GM12873 (cell line): ENCODE measurements at regions not wholly inside any gene's neighbourhood (a gene's known extent, or its start where the extent isn't known, plus 50 kb on each side); places are given as distances from the start of the nearest gene placed in this dataset.

Source experiments
- TF ChIP-seq, protein P1 (sequence below): IDR thresholded peaks from 2 replicates; pipeline ENCODE4 v1.5.1; 2012; ENCODE audit warnings: low read depth, mild to moderate bottlenecking, moderate library complexity, low read length, control low read depth; ENCODE audit not compliant: insufficient read depth; ENCODE audit errors: missing control alignments

DNA sequence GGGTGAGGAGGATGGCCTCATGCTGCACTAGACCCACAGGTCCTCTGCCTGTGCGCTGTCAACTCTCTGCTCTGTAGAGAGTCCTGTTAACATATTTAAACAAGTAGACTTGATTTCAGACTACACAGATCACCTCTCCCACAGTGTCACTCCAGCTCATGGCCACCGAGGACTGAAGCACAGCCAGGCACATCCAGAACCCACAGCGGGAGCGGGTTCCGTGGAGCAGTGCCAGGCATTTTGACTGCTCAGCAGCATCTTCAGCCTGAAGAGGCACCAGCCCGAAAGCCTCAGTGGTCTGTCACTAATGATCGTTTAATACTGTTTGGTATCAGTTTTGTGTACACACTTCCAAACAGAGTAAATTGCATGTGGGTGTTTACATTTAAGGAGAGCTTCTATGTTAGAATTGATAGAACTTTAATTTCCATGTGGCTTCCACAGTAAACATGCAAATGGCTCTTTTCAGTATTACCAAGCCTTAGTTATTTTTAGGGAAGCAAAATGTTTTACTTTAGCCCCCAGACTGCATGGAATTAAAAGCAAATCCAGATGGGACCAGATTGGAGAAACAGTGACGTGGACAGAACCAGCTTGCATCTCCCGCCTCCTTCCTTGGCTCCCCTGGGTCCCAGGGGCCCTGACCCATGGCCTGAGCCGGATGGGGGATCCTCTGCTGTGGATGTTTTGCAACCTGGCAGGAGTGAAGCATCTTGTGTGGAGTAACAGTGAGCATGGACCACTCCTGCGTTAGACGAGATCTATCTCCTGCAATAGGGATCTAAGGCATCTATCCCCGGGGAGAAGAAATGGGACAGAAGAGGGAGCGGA is 196.7 kb upstream of the CDH4 start:
- TF ChIP-seq, protein P1, sequence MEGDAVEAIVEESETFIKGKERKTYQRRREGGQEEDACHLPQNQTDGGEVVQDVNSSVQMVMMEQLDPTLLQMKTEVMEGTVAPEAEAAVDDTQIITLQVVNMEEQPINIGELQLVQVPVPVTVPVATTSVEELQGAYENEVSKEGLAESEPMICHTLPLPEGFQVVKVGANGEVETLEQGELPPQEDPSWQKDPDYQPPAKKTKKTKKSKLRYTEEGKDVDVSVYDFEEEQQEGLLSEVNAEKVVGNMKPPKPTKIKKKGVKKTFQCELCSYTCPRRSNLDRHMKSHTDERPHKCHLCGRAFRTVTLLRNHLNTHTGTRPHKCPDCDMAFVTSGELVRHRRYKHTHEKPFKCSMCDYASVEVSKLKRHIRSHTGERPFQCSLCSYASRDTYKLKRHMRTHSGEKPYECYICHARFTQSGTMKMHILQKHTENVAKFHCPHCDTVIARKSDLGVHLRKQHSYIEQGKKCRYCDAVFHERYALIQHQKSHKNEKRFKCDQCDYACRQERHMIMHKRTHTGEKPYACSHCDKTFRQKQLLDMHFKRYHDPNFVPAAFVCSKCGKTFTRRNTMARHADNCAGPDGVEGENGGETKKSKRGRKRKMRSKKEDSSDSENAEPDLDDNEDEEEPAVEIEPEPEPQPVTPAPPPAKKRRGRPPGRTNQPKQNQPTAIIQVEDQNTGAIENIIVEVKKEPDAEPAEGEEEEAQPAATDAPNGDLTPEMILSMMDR, result no peak

DNA sequence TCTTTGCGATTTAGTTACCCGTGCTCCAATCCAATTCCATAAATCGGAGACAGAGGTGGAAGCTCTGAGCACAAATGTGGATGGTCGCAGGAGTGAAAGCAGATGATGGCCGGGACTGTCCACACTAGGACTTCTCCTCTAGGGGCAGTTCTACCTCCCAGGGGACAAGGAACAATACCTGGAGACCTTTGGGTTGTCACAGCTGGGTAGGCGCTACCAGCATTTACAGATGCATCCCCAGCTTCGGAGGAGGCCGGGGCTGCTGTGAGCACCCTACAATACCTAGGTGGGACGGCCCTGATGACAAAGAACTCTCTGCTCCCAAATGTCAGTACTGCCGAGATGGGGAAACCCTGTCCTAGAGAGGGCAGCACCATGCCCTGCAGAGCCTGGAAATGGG is 195.9 kb upstream of the CDH4 start:
- TF ChIP-seq, protein P1, result no peak

DNA sequence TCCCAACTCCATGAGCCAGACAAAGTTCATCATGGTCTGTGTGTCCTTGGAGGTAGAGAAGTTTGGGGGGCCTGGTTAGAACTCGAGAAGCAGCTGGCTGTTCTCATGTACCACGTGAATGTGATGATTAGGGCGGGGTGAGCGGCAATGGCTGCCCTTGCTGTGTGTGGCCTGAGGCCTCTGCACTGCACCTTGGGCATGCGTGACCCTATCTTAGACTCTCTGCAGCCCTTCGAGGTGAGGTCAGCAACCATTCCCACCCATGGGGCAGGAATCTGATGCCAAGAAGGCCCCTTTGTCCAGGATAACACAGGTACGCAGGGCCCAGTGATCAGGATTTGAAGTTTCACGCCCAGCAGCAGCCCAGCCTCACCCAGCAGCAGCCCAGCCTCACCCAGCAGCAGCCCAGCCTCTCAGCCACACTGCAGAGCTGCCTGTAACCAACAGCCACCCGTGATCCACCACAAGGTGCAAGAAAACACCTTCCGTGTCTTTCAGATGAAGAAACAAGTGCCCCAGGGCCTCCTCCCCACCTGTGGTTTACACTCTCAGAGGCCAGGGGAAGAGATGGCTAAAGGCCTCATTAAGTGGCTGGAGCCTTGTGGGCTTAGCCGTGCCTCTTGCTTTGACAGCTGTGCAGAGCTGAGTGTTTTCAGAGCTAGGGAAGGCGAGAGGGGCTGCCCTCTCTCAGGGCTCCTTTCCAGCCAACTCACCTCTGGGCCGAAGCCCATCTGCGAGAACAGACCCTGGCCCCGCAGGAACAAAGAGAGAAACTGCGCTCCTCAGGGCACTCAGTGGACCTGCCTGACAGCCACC is 195.2 kb upstream of the CDH4 start:
- TF ChIP-seq, protein P1, result no peak

DNA sequence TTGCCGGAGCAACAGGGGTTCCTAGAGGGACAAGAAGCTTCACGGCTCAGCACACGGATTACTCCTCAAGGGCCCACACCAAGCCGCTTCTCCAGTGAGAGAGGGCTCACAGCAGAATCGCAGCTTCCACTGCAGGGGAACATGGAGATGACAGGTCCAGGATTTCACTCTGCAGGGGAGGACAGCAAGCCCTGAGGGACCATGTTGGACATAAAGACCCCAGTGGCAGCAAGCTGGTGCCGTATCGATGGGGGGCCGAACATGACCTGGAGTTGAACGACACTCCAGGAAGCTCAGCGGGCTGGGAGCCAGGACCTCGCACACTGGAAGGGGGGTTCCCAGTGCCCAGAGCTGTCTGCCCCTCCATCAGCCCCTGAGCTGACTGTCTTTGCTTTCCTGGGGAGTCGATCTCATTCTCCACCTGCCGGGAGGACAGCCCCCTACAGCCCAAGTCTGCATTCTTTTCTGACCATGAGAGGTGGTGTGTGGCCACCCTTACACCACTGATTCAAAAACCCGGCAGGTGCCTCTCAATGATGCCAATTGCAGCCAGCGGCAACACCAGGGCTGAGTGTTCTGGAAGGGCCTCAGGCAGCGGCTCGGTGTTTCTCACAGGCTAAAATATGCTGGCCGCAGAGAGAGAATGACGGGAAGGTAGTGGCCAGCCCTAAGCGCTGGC is 194.5 kb upstream of the CDH4 start:
- TF ChIP-seq, protein P1, result no peak

DNA sequence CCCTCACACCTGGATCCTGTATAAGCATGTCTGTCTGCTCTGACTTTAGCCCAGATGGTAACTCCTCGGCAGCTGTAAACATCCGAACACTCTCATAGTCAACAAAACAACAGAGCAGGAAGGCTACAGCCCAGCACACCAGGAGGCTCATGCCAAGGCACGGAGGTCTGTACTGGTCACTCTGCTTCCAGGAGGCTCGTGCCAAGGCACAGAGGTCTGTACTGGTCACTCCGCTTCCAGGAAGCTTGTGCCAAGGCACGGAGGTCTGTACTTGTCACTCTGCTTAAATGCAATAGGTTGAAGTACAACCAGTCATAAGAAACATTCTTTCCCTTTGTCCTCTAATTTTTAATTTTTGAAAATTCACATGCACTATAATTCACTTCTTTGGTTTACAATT is 190.1 kb upstream of the CDH4 start:
- TF ChIP-seq, protein P1, result no peak

DNA sequence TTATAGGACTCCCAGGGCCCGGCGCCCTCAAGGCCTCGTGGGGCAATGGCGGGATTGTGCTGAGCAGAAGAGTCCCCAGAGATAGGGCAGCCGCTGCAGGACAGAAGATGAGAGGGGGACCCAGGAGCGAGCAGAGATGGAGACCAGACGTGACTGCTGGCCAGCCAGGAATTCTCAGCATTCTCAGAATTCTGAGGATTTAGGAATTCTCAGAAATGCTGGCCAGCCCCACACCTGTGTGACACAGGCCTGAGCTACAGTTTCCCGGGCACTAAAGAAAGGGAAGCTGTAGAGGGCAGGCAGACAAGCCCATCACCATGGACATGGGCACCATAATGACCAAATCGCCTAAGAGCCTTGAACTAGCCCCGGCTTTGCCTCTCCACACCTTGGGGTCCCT is 186.2 kb upstream of the CDH4 start:
- TF ChIP-seq, protein P1, result no peak

DNA sequence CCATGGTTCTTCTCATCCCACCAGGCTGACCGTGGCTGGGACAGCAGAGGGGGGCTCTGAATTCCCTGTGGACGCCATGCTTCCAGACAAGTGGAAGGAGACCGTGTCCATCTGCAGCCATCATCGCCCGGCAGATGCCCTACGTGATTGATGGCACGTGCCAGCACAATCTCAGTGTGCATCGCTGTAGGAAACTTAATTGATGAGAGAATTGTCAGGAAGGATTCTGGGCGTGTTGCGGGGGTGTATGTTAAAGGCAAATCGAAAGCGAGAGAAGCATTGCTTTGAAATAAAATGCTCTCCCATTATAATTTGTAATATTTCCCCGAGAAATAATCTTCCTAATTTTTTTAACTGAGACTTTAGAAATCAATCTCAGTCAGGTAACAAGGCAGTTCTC is 185.5 kb upstream of the CDH4 start:
- TF ChIP-seq, protein P1, result no peak
